K562 (cell line): ENCODE measurements at regions not wholly inside any gene's neighbourhood (a gene's known extent, or its start where the extent isn't known, plus 50 kb on each side); places are given as distances from the start of the nearest gene placed in this dataset.

Source experiments
- ATAC-seq: fragments of 200-7000 bp; cut with Tn5 transposase; 3 replicates; pipeline ENCODE4 v1.9.1; 2020; ENCODE audit warnings: moderate library complexity
- BruUV-seq: library from RNA; stranded (reverse); fragments of 400-500 nt; replicated peaks from 2 replicates; lab custom pipeline; 2021; lab: Mats Ljungman, UMichigan
- CTCF ChIA-PET: fragments of 300-600 bp; formaldehyde crosslinking; extraction: SDS; loops from one replicate; lab custom pipeline; 2021; ENCODE audit warnings: low intra/inter-chr PET ratio; lab: Yijun Ruan, JAX
- POLR2A ChIA-PET: fragments of 300-600, 350-650 bp; sonication (Branson Sonifier 250); formaldehyde crosslinking; extraction: SDS; loops from one replicate; lab custom pipeline; 2021; ENCODE audit warnings: antibody characterized with exemption, inconsistent platforms; lab: Yijun Ruan, JAX
- DNase-seq, 4 experiments: peaks; one replicate each; pipeline versions ENCODE4 v3.0.0 to v3.0.0-alpha.2; 2011 to 2018; ENCODE audit warnings: low spot score in 3 of 4, mixed read lengths in 3 of 4; ENCODE audit errors: extremely low read depth in 1 of 4
- FAIRE-seq: peaks from 2 replicates; lab custom pipeline; 2011; peaks lifted over from hg19 to GRCh38; lab: Jason Lieb, UNC
- H2AFZ ChIP-seq: 2 replicates; pipeline ENCODE4 v1.6.0; 2011; ENCODE audit warnings: low read depth, low read length, control low read depth, inconsistent platforms
- H3K27ac ChIP-seq: fragments of 200-600 bp; 3 replicates; pipeline ENCODE4 v1.8.0; 2011; ENCODE audit warnings: low read depth, mild to moderate bottlenecking, control low read depth, inconsistent platforms, low read length, moderate library complexity, mixed read lengths; ENCODE audit errors: extremely low read depth
- H3K27me3 ChIP-seq, 2 experiments: fragments of 300-600 bp in 1 of 2; 2 replicates in 1 of 2; 3 replicates in 1 of 2; pipeline versions ENCODE4 v1.6.0 to v1.8.0; 2011; ENCODE audit warnings: inconsistent platforms in 2 of 2, low read length in 2 of 2, mild to moderate bottlenecking in 1 of 2, mixed read lengths in 1 of 2, moderate library complexity in 1 of 2; ENCODE audit not compliant: control insufficient read depth in 2 of 2, insufficient read depth in 2 of 2
- H3K36me3 ChIP-seq: fragments of 300-600 bp; 3 replicates; pipeline ENCODE4 v1.8.0; 2011; ENCODE audit warnings: mild to moderate bottlenecking, low read length, inconsistent platforms; ENCODE audit not compliant: control insufficient read depth, insufficient read depth
- H3K4me1 ChIP-seq, 2 experiments: fragments of 200-600 bp in 1 of 2; replicated peaks in 1 of 2; 2 replicates in 1 of 2; 3 replicates in 1 of 2; pipeline versions ENCODE4 v1.5.1 to v1.8.0; 2011; ENCODE audit warnings: inconsistent platforms in 2 of 2, low read length in 2 of 2, mild to moderate bottlenecking in 1 of 2, mixed read lengths in 1 of 2, moderate library complexity in 1 of 2; ENCODE audit not compliant: control insufficient read depth in 2 of 2, insufficient read depth in 2 of 2
- H3K4me2 ChIP-seq: 2 replicates; pipeline ENCODE4 v1.6.1; 2011; ENCODE audit warnings: low read length, control low read depth, inconsistent platforms, mixed read lengths; ENCODE audit not compliant: insufficient read depth
- H3K4me3 ChIP-seq: fragments of 200-600 bp; sonication (generic), shearing (Covaris generic); 2 replicates; pipeline ENCODE4 v1.5.1; 2016; ENCODE audit warnings: control low read depth, inconsistent platforms
- H3K79me2 ChIP-seq: fragments of 200-600 bp; 3 replicates; pipeline ENCODE4 v1.8.0; 2011; ENCODE audit warnings: low read length, inconsistent platforms; ENCODE audit not compliant: control insufficient read depth, insufficient read depth
- H3K9ac ChIP-seq, 2 experiments: 2 replicates each; pipeline versions ENCODE4 v1.6.0 to v1.6.1; 2011; ENCODE audit warnings: low read depth in 2 of 2, low read length in 2 of 2, control low read depth in 1 of 2, inconsistent platforms in 1 of 2, mild to moderate bottlenecking in 1 of 2, mixed read lengths in 1 of 2; ENCODE audit not compliant: insufficient read depth in 1 of 2
- H3K9me1 ChIP-seq: one replicate; pipeline ENCODE4 v1.6.0; 2011; ENCODE audit warnings: inconsistent platforms, mild to moderate bottlenecking, low read length, moderate library complexity; ENCODE audit not compliant: control insufficient read depth, insufficient read depth
- H3K9me3 ChIP-seq: replicated peaks from 2 replicates; pipeline ENCODE4 v1.5.1; 2011; ENCODE audit warnings: low read depth, low read length, inconsistent platforms; ENCODE audit not compliant: control insufficient read depth, insufficient read depth
- H4K20me1 ChIP-seq: replicated peaks from 2 replicates; pipeline ENCODE4 v1.6.1; 2011; ENCODE audit warnings: low read length, inconsistent platforms, mixed read lengths; ENCODE audit not compliant: control insufficient read depth, insufficient read depth
- ARID1B ChIP-seq: fragments of 450-650 bp; IDR thresholded peaks from 2 replicates; pipeline ENCODE4 v1.6.1; 2016; ENCODE audit warnings: antibody characterized with exemption, mild to moderate bottlenecking, inconsistent platforms
- ARID2 ChIP-seq: fragments of 450-650 bp; IDR thresholded peaks from 2 replicates; pipeline ENCODE4 v1.6.1; 2017; ENCODE audit warnings: antibody characterized with exemption, mild to moderate bottlenecking
- CEBPB ChIP-seq: fragments of 450-650 bp; IDR thresholded peaks from 2 replicates; pipeline ENCODE4 v1.6.1; 2016; ENCODE audit warnings: missing genetic modification characterization, missing compliant biosample characterization
- E2F3 ChIP-seq: fragments of 250-450 bp; sonication (Bioruptor Pico); IDR thresholded peaks from 2 replicates; pipeline ENCODE4 v1.4.0; 2020; ENCODE audit warnings: mild to moderate bottlenecking
- ETV6 ChIP-seq, 3 experiments: fragments of 150-350 bp in 1 of 3; sonication (generic) in 1 of 3; formaldehyde crosslinking in 1 of 3; IDR thresholded peaks; 2 replicates each; pipeline versions ENCODE4 v1.6.1 to v1.8.0; 2014 to 2022; ENCODE audit warnings: borderline replicate concordance in 2 of 3, low read depth in 2 of 3, antibody characterized with exemption in 1 of 3, low read length in 1 of 3, mild to moderate bottlenecking in 1 of 3, missing genetic modification reagents in 1 of 3
- HCFC1 ChIP-seq: IDR thresholded peaks from 2 replicates; pipeline ENCODE4 v1.6.1; 2012; ENCODE audit warnings: low read depth, low read length, improper control_type of control experiment
- KLF10 ChIP-seq: fragments of 250-450 bp; sonication (Bioruptor Pico); IDR thresholded peaks from 2 replicates; pipeline ENCODE4 v1.6.1; 2021; ENCODE audit warnings: matching md5 sums
- SNRNP70 ChIP-seq: fragments of 200-400 bp; formaldehyde crosslinking; optimal IDR thresholded peaks from 2 replicates; pipeline ENCODE3; 2017; ENCODE audit warnings: low read depth, low read length
- TRIM28 ChIP-seq: fragments of 450-650 bp; IDR thresholded peaks from 2 replicates; pipeline ENCODE4 v1.6.1; 2017
- ZNF551 ChIP-seq: fragments of 250-450 bp; sonication (Bioruptor Pico); IDR thresholded peaks from 2 replicates; pipeline ENCODE4 v1.5.0; 2021; ENCODE audit warnings: mild to moderate bottlenecking, moderate library complexity
- ZNF699 ChIP-seq: fragments of 250-450 bp; sonication (Bioruptor Pico); IDR thresholded peaks from 2 replicates; pipeline ENCODE4 v1.8.0; 2021; ENCODE audit warnings: mild to moderate bottlenecking, moderate library complexity; ENCODE audit not compliant: insufficient replicate concordance
- WGBS: fragments of 100-300 bp; shearing (Covaris generic); methylation state at CpG from one replicate; pipeline ENCODE4 v1.1.6; 2016; ENCODE audit warnings: low coverage, mixed read lengths; ENCODE audit not compliant: insufficient coverage; ENCODE audit errors: missing lambda C conversion rate; 5-methylcytosine and 5-hydroxymethylcytosine counted together
- in situ Hi-C: fragments of 300-500 bp; cut with MboI; formaldehyde crosslinking; loops from 4 replicates; pipeline ENCODE4 v1.15.0; 2018; ENCODE audit warnings: inconsistent platforms, mixed read lengths
- intact Hi-C: fragments of 100-400 bp; cut with micrococcal nuclease; formaldehyde crosslinking; loops from 2 replicates; pipeline ENCODE4 v1.14.2; 2022
- TF ChIP-seq, protein P1 (sequence below), 2 experiments: fragments of 450-650 bp; formaldehyde crosslinking in 1 of 2; IDR thresholded peaks; 2 replicates each; pipeline versions ENCODE4 v1.4.0 to v1.6.1; 2014 to 2020; ENCODE audit warnings: mild to moderate bottlenecking in 2 of 2, borderline replicate concordance in 1 of 2, low read depth in 1 of 2

DNA sequence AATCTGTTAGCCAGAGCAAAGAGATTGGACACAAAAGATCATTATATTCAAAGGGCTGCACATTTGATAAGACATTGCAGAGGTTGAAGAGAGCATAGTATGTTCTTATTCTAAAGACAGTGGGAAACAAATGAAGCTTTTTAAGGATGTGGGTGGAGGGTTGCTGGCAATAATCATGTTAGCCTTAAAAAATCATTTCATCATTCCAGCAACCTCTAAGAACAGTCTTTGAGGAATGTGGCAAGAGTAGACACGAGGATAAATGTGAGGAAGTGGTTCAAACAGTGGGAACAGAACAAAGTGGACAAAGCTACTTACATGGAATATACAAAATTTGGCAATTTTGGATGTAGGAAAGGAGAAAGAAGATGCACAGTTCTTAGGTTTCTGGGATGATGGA lies 167.3 kb upstream of the SPRY1 start:
- in situ Hi-C loops: no loop called here

More for the DNA sequence above, 167.3 kb upstream of the SPRY1 start:
- H3K9me1 ChIP-seq: no peaks in the 10 kb centered on the region
- H3K36me3 ChIP-seq: no peaks in the 10 kb centered on the region
- no peak overlapping the region for H3K4me3 ChIP-seq
- ChIA-PET CTCF (no interaction called here), POLR2A (no interaction called here)
- H3K9me3 ChIP-seq: no peaks in the 10 kb centered on the region
- no peaks in the 10 kb centered on the region for H3K4me1 ChIP-seq
- intact Hi-C loops: no loop called here
- no peak overlapping the region for H2AFZ ChIP-seq
- no peak overlapping the region for H3K4me2 ChIP-seq
- no peaks in the 10 kb centered on the region for H3K27me3 ChIP-seq
- FAIRE-seq (no peak), DNase-seq (no peak), ATAC-seq (no peak)
- H3K79me2 ChIP-seq: no peaks in the 10 kb centered on the region
- H4K20me1 ChIP-seq: no peaks in the 10 kb centered on the region
- no peak overlapping the region for H3K27ac ChIP-seq
- H3K9ac ChIP-seq: no peak overlapping the region
- no TSS peak for BruUV-seq
- 92% methylated on average over 1 of the region's 1 CpG for WGBS
- no peak for TF ChIP-seq CEBPB (tag)
- no peak for TF ChIP-seq ARID2
- TF ChIP-seq ARID1B: no peak
- TF ChIP-seq ETV6 (IDR thresholded peaks at IDR 0.05; ENCODE audit: borderline replicate concordance in 1 of 2, low read depth in 2 of 2, low read length in 1 of 2): no peak
- no peak for TF ChIP-seq ETV6 (CRISPR knock-in tag; IDR thresholded peaks at IDR 0.05; ENCODE audit: borderline replicate concordance)
- no peak for TF ChIP-seq TRIM28
- TF ChIP-seq, protein P1, sequence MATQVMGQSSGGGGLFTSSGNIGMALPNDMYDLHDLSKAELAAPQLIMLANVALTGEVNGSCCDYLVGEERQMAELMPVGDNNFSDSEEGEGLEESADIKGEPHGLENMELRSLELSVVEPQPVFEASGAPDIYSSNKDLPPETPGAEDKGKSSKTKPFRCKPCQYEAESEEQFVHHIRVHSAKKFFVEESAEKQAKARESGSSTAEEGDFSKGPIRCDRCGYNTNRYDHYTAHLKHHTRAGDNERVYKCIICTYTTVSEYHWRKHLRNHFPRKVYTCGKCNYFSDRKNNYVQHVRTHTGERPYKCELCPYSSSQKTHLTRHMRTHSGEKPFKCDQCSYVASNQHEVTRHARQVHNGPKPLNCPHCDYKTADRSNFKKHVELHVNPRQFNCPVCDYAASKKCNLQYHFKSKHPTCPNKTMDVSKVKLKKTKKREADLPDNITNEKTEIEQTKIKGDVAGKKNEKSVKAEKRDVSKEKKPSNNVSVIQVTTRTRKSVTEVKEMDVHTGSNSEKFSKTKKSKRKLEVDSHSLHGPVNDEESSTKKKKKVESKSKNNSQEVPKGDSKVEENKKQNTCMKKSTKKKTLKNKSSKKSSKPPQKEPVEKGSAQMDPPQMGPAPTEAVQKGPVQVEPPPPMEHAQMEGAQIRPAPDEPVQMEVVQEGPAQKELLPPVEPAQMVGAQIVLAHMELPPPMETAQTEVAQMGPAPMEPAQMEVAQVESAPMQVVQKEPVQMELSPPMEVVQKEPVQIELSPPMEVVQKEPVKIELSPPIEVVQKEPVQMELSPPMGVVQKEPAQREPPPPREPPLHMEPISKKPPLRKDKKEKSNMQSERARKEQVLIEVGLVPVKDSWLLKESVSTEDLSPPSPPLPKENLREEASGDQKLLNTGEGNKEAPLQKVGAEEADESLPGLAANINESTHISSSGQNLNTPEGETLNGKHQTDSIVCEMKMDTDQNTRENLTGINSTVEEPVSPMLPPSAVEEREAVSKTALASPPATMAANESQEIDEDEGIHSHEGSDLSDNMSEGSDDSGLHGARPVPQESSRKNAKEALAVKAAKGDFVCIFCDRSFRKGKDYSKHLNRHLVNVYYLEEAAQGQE (IDR thresholded peaks at IDR 0.05; ENCODE audit: borderline replicate concordance): no peak
- TF ChIP-seq, protein P1 (CRISPR knock-in tag; IDR thresholded peaks at IDR 0.05; ENCODE audit: low read depth): no peak
- TF ChIP-seq SNRNP70: no peak
- TF ChIP-seq ZNF551 (CRISPR knock-in tag): no peak
- no peak for TF ChIP-seq E2F3
- no peak for TF ChIP-seq KLF10 (CRISPR knock-in tag)
- no peak for TF ChIP-seq HCFC1
- TF ChIP-seq ZNF699 (CRISPR knock-in tag): no peak
